NCI-H2107 treated with DMSO at 0.1 percent for 48 hours (cell line): ENCODE measurements at regions not wholly inside any gene's neighbourhood (a gene's known extent, or its start where the extent isn't known, plus 50 kb on each side); places are given as distances from the start of the nearest gene placed in this dataset.

Experiments used
- DNase-seq: peaks from one replicate; lab custom pipeline; 2025; ENCODE audit not compliant: unreplicated experiment; lab: John Stamatoyannopoulos, UW

- DNase-seq = no peak
Observed at GRCh38 chrX:7789200-7789599, 53.8 kb upstream of the VCX start.

DNA sequence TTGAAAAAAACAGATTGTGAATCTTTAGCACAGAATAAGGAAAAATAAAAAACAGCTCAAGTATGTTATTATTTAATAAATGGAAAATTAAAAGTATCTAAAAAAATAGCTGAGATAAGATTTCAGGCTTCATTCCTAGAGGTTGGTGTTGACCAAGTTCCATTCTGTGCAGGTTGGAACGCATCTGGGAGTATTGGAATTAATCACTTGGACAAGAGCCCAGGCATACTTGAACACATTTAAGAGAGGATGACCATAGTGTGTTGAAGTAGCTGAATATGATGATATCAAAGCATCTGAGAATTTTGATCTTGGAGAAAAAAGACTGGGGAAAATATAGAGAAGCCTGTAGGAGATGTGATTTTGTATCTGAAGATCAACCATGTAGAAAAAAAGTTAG is 54.6 kb upstream of the VCX start:
- DNase-seq = no peak

GRCh38 chrX:7787714-7788113 is 55.3 kb upstream of the VCX start:
- DNase-seq = no peak

- DNase-seq = no peak
Observed at GRCh38 chrX:7784580-7784979, 58.4 kb upstream of the VCX start.

DNA sequence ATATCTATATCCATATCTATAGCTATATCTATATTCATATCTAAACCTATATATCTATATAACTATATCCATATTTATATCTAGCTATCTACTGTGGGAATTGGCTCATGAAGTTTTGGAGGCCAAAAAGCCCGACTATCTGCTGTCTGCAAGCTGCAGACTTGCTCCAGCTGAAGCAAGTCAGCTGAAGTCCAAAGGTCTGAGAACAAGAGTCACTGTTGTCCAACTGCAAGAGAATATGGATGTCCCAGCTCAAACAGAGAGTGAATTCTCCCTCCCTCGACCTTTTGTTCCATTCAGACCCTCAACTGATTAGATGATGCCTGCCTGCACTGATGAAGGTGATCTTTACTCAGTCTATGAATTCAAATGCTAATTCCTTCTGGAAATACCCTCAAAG is 63.3 kb upstream of the VCX start:
- DNase-seq = no peak

DNA sequence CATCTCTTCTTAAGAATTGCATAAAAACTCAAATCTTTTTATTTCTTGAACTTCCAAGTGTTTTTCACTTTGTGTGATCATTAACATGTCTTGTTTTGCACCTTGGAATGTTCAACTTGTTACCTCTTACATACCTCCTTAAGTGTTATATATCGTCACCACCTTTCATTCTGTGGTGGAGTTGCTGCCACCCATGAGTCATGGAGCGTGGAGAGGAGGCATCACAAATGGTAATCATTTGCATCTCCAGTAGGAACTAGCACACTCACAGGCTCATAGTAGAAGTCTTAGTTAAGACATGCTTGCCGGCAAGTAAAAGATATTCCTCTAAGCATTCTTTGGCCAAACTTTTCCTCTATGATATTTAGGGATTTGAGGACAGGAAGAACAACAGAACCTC is 67.0 kb upstream of the VCX start:
- DNase-seq = no peak

GRCh38 chrX:7771788-7772438 is 71.1 kb upstream of the VCX start:
- DNase-seq = no peak

GRCh38 chrX:7759830-7760229 is 83.1 kb upstream of the VCX start:
- DNase-seq = no peak

GRCh38 chrX:7746856-7747255 is 96.1 kb upstream of the VCX start:
- DNase-seq = no peak

- no peak for DNase-seq
Observed at GRCh38 chrX:7730071-7730470, 112.9 kb upstream of the VCX start.

GRCh38 chrX:7720519-7720918 is 122.5 kb upstream of the VCX start:
- DNase-seq = no peak

GRCh38 chrX:7714351-7714750 is 128.6 kb upstream of the VCX start:
- DNase-seq = no peak

GRCh38 chrX:7711167-7711566 is 131.8 kb upstream of the VCX start:
- DNase-seq = no peak

DNA sequence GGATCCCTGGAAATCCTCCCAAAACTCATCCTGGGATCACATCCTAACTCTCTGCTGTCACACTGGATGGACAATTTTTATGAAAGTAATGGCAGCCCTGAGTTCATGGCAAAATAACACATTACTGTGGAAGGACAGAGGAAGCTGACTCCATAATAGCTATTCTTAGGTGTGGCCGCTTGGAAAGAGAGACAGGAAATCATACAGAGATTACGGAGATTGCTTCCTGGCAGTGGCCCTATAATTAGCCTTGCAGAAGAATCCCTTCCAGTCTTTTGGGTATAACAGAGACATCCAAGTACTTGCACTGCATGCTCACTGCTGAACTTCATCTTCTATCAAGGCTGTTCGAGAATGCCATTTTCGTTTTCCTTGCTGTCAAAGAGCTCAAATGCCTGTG is 133.1 kb upstream of the VCX start:
- no peak for DNase-seq

DNA sequence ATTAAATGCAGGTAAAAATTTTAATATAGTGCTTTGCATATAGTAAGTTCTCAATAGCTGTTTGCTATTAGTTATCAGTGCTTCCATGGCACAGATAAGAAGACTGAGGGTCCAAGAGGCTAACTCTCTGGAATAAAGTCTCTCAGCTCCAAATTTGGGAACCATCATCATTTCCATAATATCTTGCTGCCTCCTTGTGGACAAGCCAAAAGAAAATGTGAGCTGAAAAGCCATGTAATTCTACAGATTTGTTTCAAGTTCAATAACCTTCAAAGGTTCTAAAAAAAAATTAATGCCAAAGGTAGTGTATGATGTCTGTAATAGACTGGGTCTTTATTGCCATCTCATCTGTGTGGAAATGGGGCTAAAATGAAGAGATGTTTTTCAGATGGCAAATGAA is 136.9 kb upstream of the VCX start:
- peak; percentile 0 for DNase-seq

DNA sequence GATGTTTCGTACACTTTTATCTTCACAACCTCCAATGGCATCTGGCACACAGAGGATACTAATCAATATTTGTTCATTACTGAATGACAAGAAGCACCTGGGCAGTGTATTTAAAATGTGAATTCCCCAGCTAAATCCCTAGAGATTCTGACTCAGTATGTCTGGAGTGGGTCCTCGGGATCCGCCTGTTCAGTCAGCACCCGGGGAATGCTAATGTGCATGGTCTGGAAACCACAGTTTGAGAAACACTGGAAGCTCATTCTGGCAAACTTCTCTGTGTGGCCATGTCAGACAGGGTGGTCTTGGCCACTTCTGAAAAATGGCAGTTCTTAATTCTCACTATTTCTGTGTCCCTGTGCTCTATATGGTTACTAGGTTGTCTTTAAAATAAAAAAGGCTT is 138.8 kb upstream of the VCX start:
- no peak for DNase-seq

DNA sequence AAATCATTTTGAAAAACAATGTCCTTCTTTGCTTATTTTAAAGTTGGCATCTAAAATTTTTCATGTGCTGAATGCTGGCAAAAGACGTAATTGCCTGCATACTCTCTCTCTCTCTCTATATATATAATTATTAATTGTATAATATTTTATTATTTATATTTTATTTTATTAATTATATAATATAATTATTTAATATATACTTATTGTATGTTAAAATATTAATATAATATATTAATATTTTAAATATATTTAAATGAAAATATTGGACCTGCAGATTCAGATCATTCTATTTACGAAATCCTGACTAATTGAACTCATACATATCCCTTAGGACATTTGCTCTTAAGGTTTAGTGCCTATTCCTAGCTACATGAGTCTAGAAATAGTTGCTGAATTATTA is 144.7 kb upstream of the VCX start:
- no peak for DNase-seq

DNA sequence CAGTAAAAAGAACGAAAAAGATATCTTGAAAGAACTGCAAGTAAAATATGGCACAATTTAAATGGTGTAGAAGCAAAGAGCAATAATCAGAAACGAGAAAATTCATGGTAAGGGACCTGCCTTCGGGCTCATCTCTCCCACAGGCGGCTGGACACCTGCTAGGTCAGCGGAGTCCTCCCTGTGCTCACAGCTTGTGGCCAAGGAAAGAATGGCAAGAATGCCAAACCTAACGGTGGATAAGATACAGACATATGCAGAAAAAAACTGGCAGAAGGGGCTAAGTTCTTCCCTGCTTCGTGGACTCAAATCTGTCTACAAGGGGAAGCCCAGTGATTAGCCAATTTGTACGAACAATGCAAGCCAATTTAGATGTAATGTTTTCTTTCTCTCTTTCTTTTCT is 152.1 kb upstream of the VCX start:
- DNase-seq = no peak

- peak; percentile 32 for DNase-seq
Observed at GRCh38 chrX:7689791-7690412, 153.1 kb upstream of the VCX start.

- no peak for DNase-seq
Observed at GRCh38 chrX:7680181-7680580, 162.8 kb upstream of the VCX start.

DNA sequence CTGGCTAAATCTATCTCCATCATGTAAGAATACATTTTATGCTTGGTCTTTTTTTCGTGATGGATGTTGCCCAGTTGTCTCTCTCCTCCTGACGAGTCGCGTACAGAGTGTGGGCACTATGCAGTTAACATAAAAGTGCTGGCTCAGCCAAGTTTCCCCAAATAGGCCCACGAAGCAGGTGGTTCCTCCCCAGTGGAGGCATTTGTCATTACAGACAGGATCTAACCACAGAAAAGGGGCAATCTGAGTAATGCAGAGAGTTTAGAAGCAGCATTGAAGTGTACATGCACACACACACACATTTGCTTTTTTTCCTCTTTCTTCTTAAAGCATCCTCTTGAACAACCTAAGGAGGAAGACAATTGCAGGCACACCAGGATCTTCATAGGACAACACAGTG is 188.7 kb upstream of the VCX start:
- no peak for DNase-seq

GRCh38 chrX:7647831-7648230 is 195.1 kb upstream of the VCX start:
- DNase-seq = peak; percentile 2

DNA sequence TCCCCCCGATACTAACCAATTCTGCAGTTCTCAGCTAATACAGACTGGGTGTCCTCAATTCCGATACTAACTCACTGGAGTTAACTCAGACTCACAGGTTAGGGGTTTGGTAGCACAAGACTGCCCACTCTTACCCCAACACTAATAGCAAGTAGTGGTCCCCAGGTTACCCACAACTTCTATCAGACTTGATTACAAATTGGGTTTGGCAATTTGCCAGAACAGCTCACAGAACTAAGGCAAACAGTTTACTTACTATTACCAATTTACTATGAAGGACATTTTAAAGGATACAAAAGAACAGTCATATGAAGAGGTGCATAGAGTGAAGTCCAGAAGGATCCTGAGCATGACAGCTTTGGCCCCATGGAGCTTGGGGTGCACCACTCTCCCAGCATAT is 201.8 kb upstream of the VCX start:
- DNase-seq = no peak
